ENCODE measurements at regions not wholly inside any gene's neighbourhood (a gene's known extent, or its start where the extent isn't known, plus 50 kb on each side); places are given as distances from the start of the nearest gene placed in this dataset.

- TF ChIP-seq POLR2A (IDR thresholded peaks at IDR 0.05; ENCODE audit: low read depth) (no peak), CTCF (IDR thresholded peaks at IDR 0.05) (no peak), EP300 (IDR thresholded peaks at IDR 0.05) (no peak), POLR2AphosphoS5 (IDR thresholded peaks at IDR 0.05) (no peak)
These were observed 126.3 kb upstream of the CARD18 start for GRCh38 chr11:105265845-105266244.

Measured in esophagus muscularis mucosa (tissue), 4 donors.